Activated naive CD4-positive, alpha-beta T cell treated with anti-CD3 and anti-CD28 coated beads, Interleukin-2, amount 10 ng/mL, durations not matched to agents 7 days and 5 days (primary cell): ENCODE measurements at regions not wholly inside any gene's neighbourhood (a gene's known extent, or its start where the extent isn't known, plus 50 kb on each side); places are given as distances from the start of the nearest gene placed in this dataset.

Source experiments
- CTCF ChIA-PET: fragments of 350-600 bp; sonication (Branson Sonifier 250); formaldehyde crosslinking; loops from one replicate; lab custom pipeline; 2021; ENCODE audit warnings: antibody characterized with exemption; lab: Charles Lee
- DNase-seq: peaks from one replicate; pipeline ENCODE4 v3.0.0-alpha.2; 2020
- H3K27ac Mint-ChIP-seq: one replicate; pipeline ENCODE4 v1.8.0; 2021; ENCODE audit warnings: mild to moderate bottlenecking, moderate library complexity, mixed read lengths
- H3K27me3 Mint-ChIP-seq: one replicate; pipeline ENCODE4 v1.8.0; 2021; ENCODE audit warnings: mild to moderate bottlenecking, mixed read lengths
- H3K36me3 Mint-ChIP-seq: one replicate; pipeline ENCODE4 v1.8.0; 2021; ENCODE audit warnings: mixed read lengths
- H3K4me1 Mint-ChIP-seq: one replicate; pipeline ENCODE4 v1.8.0; 2021; ENCODE audit warnings: mixed read lengths
- H3K4me3 Mint-ChIP-seq: one replicate; pipeline ENCODE4 v1.8.0; 2021; ENCODE audit warnings: mild to moderate bottlenecking, moderate library complexity, mixed read lengths
- H3K9me3 Mint-ChIP-seq: one replicate; pipeline ENCODE4 v1.8.0; 2021; ENCODE audit warnings: mixed read lengths

GRCh38 chr21:24852610-24853195, 754.6 kb downstream of the MRPL39 start:
- H3K4me1 Mint-ChIP-seq: no peaks in the 10 kb centered on the region
- no peaks in the 10 kb centered on the region for H3K27me3 Mint-ChIP-seq
- H3K27ac Mint-ChIP-seq: no peak overlapping the region
- DNase-seq: no peak
- CTCF ChIA-PET: no interaction called here
- no peak overlapping the region for H3K4me3 Mint-ChIP-seq
- peaks cover 7% of the 10 kb centered on the region for H3K9me3 Mint-ChIP-seq
- no peaks in the 10 kb centered on the region for H3K36me3 Mint-ChIP-seq

GRCh38 chr21:24850121-24850520, 757.2 kb downstream of the MRPL39 start:
- no peak for DNase-seq
- H3K4me3 Mint-ChIP-seq: no peak overlapping the region
- no peaks in the 10 kb centered on the region for H3K4me1 Mint-ChIP-seq
- CTCF ChIA-PET: no interaction called here
- H3K9me3 Mint-ChIP-seq: peaks cover 7% of the 10 kb centered on the region
- no peaks in the 10 kb centered on the region for H3K36me3 Mint-ChIP-seq
- no peak overlapping the region for H3K27ac Mint-ChIP-seq
- no peaks in the 10 kb centered on the region for H3K27me3 Mint-ChIP-seq

- no peak for DNase-seq
- Mint-ChIP-seq H3K36me3 (no peaks in the 10 kb centered on the region), H3K27ac (no peak overlapping the region), H3K27me3 (no peaks in the 10 kb centered on the region), H3K4me3 (no peak overlapping the region), H3K4me1 (no peaks in the 10 kb centered on the region), H3K9me3 (peaks cover 2% of the 10 kb centered on the region)
- CTCF ChIA-PET: no interaction called here
Measured at GRCh38 chr21:24844671-24845070, 762.6 kb downstream of the MRPL39 start.

GRCh38 chr21:24840287-24840686, 767.0 kb downstream of the MRPL39 start:
- Mint-ChIP-seq H3K4me3 (no peak overlapping the region), H3K27me3 (no peaks in the 10 kb centered on the region), H3K9me3 (peaks cover 2% of the 10 kb centered on the region), H3K4me1 (no peaks in the 10 kb centered on the region), H3K36me3 (no peaks in the 10 kb centered on the region), H3K27ac (no peak overlapping the region)
- DNase-seq: no peak
- CTCF ChIA-PET: no interaction called here

GRCh38 chr21:24832961-24833360, 774.3 kb downstream of the MRPL39 start:
- H3K4me1 Mint-ChIP-seq: no peaks in the 10 kb centered on the region
- no peaks in the 10 kb centered on the region for H3K36me3 Mint-ChIP-seq
- H3K4me3 Mint-ChIP-seq: no peak overlapping the region
- H3K27me3 Mint-ChIP-seq: no peaks in the 10 kb centered on the region
- no peak for DNase-seq
- H3K27ac Mint-ChIP-seq: no peak overlapping the region
- CTCF ChIA-PET: no interaction called here
- no peaks in the 10 kb centered on the region for H3K9me3 Mint-ChIP-seq

GRCh38 chr21:24829397-24829796, 777.9 kb downstream of the MRPL39 start:
- Mint-ChIP-seq H3K4me1 (no peaks in the 10 kb centered on the region), H3K9me3 (no peaks in the 10 kb centered on the region), H3K27me3 (no peaks in the 10 kb centered on the region), H3K36me3 (no peaks in the 10 kb centered on the region), H3K4me3 (no peak overlapping the region), H3K27ac (no peak overlapping the region)
- DNase-seq: no peak
- CTCF ChIA-PET: no interaction called here

GRCh38 chr21:24826822-24827221, 780.5 kb downstream of the MRPL39 start:
- no peaks in the 10 kb centered on the region for H3K9me3 Mint-ChIP-seq
- no peaks in the 10 kb centered on the region for H3K4me1 Mint-ChIP-seq
- no peaks in the 10 kb centered on the region for H3K36me3 Mint-ChIP-seq
- no peaks in the 10 kb centered on the region for H3K27me3 Mint-ChIP-seq
- DNase-seq: no peak
- H3K4me3 Mint-ChIP-seq: no peak overlapping the region
- CTCF ChIA-PET: no interaction called here
- H3K27ac Mint-ChIP-seq: no peak overlapping the region

- no peak overlapping the region for H3K27ac Mint-ChIP-seq
- no peaks in the 10 kb centered on the region for H3K9me3 Mint-ChIP-seq
- no peaks in the 10 kb centered on the region for H3K4me1 Mint-ChIP-seq
- H3K36me3 Mint-ChIP-seq: no peaks in the 10 kb centered on the region
- no peak for DNase-seq
- CTCF ChIA-PET: no interaction called here
- no peaks in the 10 kb centered on the region for H3K27me3 Mint-ChIP-seq
- H3K4me3 Mint-ChIP-seq: no peak overlapping the region
Measured at GRCh38 chr21:24825348-24825747, 781.9 kb downstream of the MRPL39 start.

GRCh38 chr21:24824209-24824608, 783.1 kb downstream of the MRPL39 start:
- CTCF ChIA-PET: no interaction called here
- no peaks in the 10 kb centered on the region for H3K27me3 Mint-ChIP-seq
- no peak overlapping the region for H3K27ac Mint-ChIP-seq
- no peaks in the 10 kb centered on the region for H3K4me1 Mint-ChIP-seq
- no peak overlapping the region for H3K4me3 Mint-ChIP-seq
- no peaks in the 10 kb centered on the region for H3K36me3 Mint-ChIP-seq
- DNase-seq: no peak
- H3K9me3 Mint-ChIP-seq: no peaks in the 10 kb centered on the region

- CTCF ChIA-PET: no interaction called here
- H3K36me3 Mint-ChIP-seq: no peaks in the 10 kb centered on the region
- no peaks in the 10 kb centered on the region for H3K27me3 Mint-ChIP-seq
- H3K4me1 Mint-ChIP-seq: no peaks in the 10 kb centered on the region
- no peak for DNase-seq
- no peak overlapping the region for H3K27ac Mint-ChIP-seq
- H3K9me3 Mint-ChIP-seq: no peaks in the 10 kb centered on the region
- no peak overlapping the region for H3K4me3 Mint-ChIP-seq
Measured at GRCh38 chr21:24823247-24823646, 784.0 kb downstream of the MRPL39 start.

- CTCF ChIA-PET: no interaction called here
- no peaks in the 10 kb centered on the region for H3K36me3 Mint-ChIP-seq
Measured at GRCh38 chr21:24785033-24785432, 822.2 kb downstream of the MRPL39 start.

GRCh38 chr21:24781146-24781545, 826.1 kb downstream of the MRPL39 start:
- Mint-ChIP-seq H3K36me3 (no peaks in the 10 kb centered on the region), H3K4me1 (no peaks in the 10 kb centered on the region), H3K4me3 (no peak overlapping the region), H3K9me3 (no peaks in the 10 kb centered on the region), H3K27me3 (no peaks in the 10 kb centered on the region), H3K27ac (no peak overlapping the region)
- no peak for DNase-seq
- CTCF ChIA-PET: no interaction called here

More at GRCh38 chr21:24785033-24785432, 822.2 kb downstream of the MRPL39 start:
- no peak for DNase-seq
- no peaks in the 10 kb centered on the region for H3K4me1 Mint-ChIP-seq
- no peak overlapping the region for H3K4me3 Mint-ChIP-seq
- no peaks in the 10 kb centered on the region for H3K27me3 Mint-ChIP-seq
- no peak overlapping the region for H3K27ac Mint-ChIP-seq
- H3K9me3 Mint-ChIP-seq: no peaks in the 10 kb centered on the region

- Mint-ChIP-seq H3K9me3 (no peaks in the 10 kb centered on the region), H3K4me3 (no peak overlapping the region), H3K36me3 (no peaks in the 10 kb centered on the region), H3K4me1 (no peaks in the 10 kb centered on the region), H3K27me3 (no peaks in the 10 kb centered on the region), H3K27ac (no peak overlapping the region)
- no peak for DNase-seq
- CTCF ChIA-PET: no interaction called here
Measured at GRCh38 chr21:24759348-24760075, 847.8 kb downstream of the MRPL39 start.

GRCh38 chr21:24738063-24738462, 869.2 kb downstream of the MRPL39 start:
- no peak overlapping the region for H3K4me3 Mint-ChIP-seq
- no peaks in the 10 kb centered on the region for H3K27me3 Mint-ChIP-seq
- no peaks in the 10 kb centered on the region for H3K9me3 Mint-ChIP-seq
- no peak overlapping the region for H3K27ac Mint-ChIP-seq
- no peaks in the 10 kb centered on the region for H3K36me3 Mint-ChIP-seq
- H3K4me1 Mint-ChIP-seq: no peaks in the 10 kb centered on the region
- DNase-seq: no peak
- CTCF ChIA-PET: no interaction called here

GRCh38 chr21:24737296-24737850, 869.9 kb downstream of the MRPL39 start:
- H3K4me1 Mint-ChIP-seq: no peaks in the 10 kb centered on the region

More at GRCh38 chr21:24737296-24737850, 869.9 kb downstream of the MRPL39 start:
- Mint-ChIP-seq H3K27ac (no peak overlapping the region), H3K36me3 (no peaks in the 10 kb centered on the region), H3K4me3 (no peak overlapping the region), H3K27me3 (no peaks in the 10 kb centered on the region), H3K9me3 (no peaks in the 10 kb centered on the region)
- DNase-seq: no peak
- CTCF ChIA-PET: no interaction called here
